NCI-H82 treated with DMSO at 0.1 percent for 48 hours (cell line): ENCODE measurements at regions not wholly inside any gene's neighbourhood (a gene's known extent, or its start where the extent isn't known, plus 50 kb on each side); places are given as distances from the start of the nearest gene placed in this dataset.
"Not testable (repeated sequence)": the region's sequence is repeated elsewhere in the genome, so short reads cannot be mapped to it uniquely, and the experiment has no call there.

Experiments
- DNase-seq: peaks from one replicate; lab custom pipeline; 2025; ENCODE audit not compliant: unreplicated experiment; lab: John Stamatoyannopoulos, UW

DNA sequence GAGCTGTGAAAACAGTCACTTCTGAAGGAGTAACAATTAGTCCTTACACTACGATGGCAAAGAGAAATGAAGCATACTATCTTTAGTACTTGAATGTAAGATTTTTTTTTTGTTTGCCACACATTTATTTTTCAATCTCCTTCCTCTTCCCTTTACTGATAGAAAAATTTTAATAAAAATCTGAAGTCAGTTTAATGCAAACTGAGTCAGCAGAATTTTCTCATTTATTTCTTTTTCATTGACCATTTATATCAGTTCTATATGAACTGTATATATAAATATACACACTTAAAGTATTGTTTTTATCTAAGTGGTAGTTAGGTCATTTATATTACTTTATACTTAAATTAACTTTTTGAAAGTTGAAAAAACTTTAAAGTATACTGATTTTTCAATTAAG lies 1009.1 kb upstream of the SPRY2 start:
- DNase-seq = no peak

DNA sequence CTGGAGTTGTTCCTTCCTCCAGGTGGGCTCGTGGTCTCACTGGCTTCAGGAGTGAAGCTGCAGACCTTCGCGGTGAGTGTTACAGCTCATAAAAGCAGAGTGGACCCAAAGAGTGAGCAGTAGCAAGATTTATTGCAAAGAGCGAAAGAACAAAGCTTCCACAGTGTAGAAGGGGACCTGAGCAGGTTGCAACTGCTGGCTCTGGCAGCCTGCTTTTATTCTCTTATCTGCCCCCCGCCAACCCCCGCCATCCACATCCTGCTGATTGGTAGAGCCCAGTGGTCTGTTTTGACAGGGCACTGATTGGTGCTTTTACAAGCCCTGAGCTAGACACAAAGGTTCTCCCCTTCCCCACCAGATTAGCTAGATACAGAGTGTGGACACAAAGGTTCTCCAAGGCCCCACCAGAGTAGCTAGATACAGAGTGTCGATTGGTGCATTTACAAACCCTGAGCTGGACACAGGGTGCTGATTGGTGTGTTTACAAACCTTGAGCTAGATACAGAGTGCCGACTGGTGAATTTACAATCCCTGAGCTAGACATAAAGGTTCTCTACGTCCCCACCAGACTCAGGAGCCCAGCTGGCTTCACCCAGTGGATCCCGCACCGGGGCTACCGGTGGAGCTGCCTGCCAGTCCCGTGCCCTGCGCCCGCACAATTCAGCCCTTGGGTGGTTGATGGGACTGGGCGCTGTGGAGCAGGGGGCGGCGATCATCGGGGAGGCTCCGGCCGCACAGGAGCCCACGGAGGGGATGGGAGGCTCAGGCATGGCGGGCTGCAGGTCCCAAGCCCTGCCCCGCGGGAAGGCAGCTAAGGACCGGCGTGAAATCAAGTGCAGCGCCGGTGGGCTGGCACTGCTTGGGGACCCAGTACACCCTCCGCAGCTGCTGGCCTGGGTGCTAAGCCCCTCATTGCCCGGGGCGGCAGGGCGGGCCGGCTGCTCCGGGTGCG lies 999.5 kb upstream of the SPRY2 start:
- not testable (repeated sequence) for DNase-seq

DNA sequence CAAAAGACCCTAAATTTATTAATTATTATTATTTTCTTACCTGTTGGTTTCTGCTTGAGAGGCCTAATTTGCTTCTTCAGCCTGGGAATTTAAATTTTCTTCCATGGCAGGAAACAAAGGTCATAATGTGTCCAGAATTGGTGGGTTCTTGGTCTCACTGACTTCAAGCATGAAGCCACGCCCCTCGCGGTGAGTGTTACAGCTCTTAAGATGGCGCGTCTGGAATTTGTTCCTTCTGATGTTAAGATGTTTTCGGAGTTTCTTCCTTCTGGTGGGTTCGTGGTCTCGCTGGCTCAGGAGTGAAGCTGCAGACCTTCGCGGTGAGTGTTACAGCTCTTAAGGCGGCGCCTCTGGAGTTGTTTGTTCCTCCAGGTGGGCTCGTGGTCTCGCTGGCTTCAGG lies 998.7 kb upstream of the SPRY2 start:
- DNase-seq = not testable (repeated sequence)

DNA sequence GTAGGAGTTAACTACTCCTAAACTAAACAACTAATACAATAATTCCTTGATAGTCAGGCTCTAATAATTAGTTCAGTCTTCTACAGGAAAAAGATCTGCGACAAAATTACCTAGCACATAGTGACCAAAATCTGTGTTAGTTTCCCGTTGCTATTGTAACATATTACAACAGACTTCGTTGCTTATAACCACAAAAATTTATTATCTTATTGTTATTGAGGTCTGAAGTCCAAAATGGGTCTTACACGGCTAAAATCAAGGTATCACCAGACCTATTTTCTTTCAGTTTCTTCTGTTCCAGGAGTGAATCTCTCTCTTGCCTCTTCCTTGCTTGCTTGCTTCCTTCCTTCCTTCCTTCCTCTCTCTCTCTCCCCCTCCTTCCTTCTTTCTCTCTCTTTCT lies 993.6 kb upstream of the SPRY2 start:
- DNase-seq = no peak

DNA sequence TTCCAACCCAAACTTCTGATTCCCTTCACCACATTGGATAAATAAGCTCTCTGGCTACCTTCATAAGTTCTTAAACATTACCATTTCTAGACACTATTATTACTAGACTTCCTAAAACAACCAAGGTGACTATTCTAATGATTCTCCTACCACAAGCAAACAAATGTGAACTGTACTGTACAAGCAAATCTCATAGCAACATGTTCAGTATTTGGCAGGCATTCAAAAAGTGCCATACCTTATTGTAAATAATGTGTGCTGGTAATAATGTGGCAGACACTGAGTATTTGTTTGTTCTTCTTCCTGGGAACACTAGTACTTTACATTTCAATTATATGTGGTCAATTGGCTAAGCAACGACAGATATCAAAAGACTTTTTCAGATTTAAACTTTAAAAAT lies 986.0 kb upstream of the SPRY2 start:
- no peak for DNase-seq

DNA sequence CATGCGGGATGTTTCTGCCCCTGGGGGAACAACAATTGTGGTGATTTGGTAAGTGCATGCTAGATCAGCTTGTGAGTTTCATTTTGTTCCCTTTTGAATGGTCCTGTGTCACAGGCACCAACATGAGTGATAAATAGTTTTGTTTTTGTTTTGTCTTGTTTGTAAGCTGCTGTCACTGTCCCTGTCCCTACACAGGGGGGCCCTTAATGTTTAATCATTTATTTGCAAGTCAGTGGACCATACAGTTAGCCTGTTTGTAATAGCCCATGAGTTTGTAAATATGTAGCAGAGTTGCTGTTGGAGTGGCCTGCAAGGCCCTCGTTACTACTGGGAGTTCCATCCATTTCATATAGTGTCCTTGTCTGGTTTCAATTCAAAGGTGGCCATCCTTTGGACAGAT lies 979.6 kb upstream of the SPRY2 start:
- DNase-seq = no peak

DNA sequence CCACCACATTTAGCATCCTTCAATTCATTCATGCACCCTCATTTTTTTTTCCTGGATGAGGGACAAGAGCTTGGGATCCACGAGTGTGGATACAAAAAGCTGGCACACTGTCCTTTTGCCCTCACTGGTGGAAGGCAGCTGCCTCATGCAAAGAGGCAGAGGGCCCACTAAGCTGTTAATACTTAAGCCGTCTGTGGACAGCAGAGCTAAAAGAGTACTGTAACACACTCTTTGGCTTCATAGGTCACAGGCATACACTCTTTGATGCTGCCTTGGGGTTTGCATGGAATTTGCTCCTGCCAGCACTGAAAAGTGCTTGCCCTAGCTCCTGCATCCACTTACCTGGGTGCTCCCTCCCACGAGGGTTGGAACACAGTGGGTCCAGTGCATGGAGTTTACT lies 978.4 kb upstream of the SPRY2 start:
- DNase-seq = no peak

DNA sequence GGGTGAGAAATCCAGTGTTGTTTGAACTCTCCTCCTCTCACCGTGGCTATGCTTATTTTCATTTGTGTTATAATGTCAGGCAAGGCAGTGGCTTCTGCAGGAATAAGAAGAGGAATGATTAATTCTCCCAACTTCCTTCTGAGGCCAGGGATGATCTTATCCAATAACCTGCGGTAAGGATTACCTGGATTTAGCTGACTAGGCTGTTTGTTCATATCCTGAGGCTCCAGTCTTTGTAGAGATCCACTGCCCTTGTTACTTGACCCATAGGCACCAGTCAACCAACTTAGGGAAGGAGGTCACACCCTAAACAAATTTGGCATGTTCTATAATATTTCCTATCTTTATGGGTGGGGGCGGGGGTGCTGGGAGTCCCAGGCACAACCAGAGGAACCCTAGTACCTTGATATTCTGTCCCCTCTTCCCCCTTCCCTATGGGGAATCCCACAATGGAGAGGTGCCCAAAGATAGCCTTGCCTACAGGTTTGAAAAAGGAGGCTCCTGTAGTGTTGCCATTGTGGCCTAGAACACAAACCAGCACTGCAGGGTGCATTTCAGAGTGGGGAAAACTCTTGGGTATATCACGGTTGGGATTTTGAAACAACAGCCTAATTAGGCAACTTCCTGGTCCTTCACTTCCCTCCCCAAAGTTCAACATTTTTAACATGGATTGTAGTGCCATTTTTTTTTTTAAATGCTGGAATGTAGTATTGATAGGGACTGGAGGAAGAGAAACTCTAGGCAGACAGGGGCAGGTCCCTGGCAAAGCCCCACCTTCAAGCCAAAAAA lies 977.5 kb upstream of the SPRY2 start:
- DNase-seq = no peak

DNA sequence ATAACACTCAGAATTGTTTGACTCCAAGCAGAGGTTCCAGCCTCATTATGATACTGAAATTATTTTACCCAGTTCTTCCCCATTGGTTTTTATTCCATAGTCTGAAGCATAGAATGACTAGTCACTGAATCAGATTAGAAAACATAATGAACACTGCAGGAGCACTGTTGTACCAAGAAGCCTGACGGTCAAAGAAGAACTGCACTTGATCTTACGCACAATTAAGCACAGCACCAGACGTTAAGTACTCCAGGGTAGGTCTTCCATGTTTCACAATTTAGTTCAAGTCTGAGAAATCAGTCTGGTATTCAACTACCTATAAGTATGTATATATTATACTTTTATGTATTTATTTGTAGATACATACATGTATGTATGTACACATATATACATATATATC lies 973.5 kb upstream of the SPRY2 start:
- no peak for DNase-seq

DNA sequence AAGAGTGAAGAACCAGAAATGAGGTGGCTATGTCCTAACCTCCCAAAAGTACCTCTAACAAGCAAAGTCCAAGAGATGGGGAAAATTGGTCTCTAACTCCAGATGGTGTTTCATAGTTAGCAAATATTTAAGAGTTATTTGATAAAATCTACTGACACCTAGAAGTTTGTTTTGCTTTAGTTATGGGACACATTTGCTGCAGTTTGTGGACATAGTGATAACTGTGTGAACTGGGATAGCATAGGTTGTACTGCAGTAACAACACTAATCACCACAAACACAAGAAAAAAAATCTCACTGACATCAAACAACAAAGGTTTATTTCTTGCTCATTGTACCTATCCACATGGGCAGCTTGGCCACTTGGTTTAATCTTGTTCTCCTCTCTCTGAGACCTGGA lies 965.0 kb upstream of the SPRY2 start:
- no peak for DNase-seq

DNA sequence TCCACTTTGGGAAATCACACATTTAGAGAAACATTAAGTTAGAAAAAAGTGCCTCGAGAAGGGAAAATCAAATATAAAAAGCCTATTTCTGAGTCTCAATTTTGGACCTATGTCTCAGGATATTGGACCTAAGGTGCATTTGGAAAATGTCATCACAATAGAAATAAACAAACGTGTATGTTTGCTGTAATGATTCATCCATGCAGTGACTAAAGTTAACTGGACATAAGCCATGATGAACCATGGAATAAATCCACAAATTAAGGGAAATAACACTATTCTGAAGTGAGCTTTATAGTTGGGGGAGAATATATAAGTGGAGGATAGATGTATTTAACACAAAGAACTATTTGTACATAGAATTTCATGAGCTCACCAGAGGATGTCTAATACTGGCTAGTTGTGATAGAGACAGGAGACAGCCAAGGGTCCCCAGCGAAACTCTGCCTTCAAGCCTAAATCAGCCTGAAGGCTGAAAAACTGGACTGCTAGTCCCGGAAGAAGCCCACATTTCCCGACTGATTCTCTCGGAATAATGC lies 963.3 kb upstream of the SPRY2 start:
- no peak for DNase-seq

DNA sequence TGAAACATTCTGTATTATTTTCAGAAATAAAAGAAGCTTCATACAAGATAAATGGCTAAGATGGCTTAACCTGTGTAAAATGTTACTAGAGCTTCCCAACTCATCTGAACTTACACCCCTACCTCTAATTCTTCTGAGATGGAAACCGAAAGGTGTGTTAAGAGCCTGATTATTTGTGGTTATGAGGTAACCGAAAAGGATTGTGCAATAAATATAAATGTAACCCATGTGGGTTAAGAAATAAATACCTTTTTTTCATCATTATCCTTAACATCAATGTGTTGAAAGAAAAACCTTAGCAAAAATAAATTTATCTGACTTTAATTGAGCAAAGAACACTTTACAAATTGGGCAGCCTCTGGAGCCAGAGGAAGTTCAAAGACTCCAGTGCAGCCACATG lies 961.8 kb upstream of the SPRY2 start:
- no peak for DNase-seq

DNA sequence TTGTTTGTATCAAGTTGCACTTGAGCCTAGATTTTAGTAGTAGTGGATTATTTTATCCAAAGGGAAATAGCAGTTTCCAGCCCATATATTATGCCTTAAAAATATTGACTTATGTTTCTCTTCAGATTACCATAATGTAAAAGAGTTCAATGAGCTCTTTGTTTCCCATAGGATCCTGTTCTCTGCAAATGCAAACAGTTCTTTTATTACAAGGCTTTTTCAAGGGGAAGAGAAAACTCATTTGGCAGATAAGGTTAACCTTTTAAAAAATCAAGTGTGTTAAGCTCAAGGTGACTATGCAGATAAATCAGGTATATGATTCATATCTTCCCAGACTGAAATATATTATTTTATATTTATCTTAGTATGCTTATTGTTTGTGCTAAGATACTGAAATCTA lies 961.2 kb upstream of the SPRY2 start:
- DNase-seq = no peak

DNA sequence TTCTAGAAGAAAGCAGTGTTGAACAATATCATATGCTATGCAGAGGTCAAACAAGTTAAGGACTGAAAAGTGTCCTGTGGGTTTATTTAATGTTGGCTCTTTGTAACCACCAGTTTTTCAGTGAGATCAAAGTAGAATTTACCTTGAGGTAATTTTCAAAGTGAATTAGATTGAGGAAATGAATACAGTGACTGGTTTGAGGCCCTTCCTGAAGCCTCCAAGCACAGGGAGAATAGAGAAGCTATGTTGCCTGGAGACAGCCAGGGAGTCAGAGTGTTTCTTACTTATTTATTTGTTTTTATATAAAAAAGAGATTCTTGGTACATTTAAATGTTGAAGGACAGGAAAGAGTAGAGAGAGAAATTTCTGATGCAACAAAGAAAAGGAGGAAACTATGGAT lies 954.3 kb upstream of the SPRY2 start:
- no peak for DNase-seq

DNA sequence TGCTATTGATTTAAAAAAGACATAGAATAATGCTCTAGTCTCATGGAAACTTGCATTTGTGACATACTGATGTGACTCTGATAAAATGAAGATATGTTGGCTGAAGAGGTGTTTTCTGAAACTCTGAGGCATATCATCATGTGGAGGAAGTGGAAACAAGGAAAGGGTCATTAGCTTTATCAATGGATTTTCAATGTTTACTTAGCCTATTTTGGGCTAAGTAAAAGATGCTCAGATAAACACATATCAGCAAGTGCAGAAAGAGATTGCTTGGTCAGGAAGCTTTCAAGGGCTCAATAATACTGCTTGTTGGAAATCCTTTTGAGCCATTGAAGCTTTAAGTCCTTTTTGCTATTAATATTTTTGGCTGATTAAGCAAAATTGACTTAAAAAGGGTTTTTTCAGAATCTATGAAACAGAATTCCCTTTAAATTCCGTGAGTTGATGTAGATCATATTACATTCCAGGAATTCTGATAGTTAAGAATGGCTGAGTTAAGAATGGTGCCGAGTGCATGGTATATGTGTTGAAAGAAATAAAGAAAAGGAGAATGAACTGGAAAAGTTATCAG lies 952.8 kb upstream of the SPRY2 start:
- DNase-seq = no peak

DNA sequence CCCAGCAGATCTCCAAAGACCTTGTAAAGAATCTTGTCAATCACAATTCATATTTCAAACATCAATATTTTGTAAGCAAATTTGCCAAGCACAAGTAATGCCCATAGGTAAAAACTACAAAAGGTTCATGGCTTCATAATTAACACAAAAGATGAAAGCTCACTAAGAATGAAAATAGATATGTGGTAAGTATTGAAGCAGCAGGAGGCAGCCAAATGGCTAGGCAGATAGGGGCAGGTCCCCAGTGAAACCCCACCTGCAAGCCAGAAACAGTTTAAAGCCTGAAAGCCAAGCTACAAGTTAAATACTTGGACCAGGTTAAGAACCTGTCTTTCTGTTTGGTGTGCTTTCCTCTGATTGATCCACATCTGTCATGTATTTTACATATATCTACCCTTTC lies 942.6 kb upstream of the SPRY2 start:
- DNase-seq = no peak

DNA sequence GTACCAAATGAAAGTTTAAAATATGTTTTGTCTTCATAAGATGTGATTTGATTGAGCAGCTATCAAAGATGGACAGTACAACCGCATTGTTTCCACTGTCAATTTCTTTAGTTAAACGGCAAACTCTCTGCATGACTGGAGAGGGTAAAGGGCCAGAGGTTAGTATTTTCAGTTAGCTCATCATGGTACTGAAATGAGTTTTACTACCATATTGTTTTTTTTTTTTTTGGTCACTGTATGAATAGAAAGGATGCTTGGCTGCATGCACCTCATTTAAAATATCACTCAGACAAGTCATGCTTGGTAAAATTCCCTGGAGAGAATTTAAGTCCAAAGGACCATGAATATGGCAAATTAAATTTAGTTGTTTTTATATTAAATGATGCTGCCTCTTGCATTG lies 942.1 kb upstream of the SPRY2 start:
- no peak for DNase-seq

DNA sequence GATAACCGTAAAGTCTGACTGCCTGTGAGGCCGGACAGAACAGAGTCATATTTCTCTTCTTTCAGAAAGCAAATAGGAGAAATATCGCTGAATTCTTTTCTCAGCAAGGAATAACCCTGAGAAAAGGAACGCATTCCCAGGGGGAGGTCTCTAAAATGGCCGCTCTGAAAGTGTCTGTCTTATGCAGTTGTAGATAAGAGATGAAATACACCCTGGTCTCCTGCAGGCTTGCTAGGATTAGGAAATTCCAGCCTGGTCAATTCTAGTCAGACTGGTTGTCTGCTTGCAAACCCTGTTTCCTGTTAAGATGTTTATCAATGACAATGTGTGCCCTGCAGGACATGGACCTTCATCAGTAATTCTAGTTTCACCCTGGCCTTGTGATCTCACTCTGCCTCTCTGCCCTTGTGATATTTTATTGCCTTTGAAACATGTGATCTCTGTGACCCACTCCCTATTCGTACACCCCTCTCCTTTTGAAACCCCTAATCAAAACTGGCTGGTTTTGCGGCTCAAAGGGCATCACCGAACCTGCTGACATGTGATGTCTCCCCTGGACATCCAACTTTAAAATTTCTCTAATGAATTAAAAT lies 934.8 kb upstream of the SPRY2 start:
- no peak for DNase-seq

DNA sequence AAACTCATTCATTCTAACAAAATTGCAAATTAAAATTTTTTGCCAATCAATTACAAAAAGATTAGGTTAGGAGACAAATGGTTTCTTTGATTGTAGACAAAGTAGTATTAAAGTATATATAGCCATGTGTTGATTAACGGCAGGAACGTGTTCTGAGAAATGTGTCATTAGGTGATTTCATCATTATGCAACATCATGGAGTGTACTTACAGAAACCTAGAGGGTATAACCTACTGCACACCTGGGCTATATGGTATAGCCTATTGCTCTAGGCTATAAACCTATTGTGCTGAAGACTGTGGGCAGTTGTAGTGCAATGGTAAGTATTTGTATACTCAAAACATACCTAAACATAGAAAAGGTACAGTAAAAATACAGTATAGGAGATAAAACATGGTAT lies 906.8 kb upstream of the SPRY2 start:
- no peak for DNase-seq

DNA sequence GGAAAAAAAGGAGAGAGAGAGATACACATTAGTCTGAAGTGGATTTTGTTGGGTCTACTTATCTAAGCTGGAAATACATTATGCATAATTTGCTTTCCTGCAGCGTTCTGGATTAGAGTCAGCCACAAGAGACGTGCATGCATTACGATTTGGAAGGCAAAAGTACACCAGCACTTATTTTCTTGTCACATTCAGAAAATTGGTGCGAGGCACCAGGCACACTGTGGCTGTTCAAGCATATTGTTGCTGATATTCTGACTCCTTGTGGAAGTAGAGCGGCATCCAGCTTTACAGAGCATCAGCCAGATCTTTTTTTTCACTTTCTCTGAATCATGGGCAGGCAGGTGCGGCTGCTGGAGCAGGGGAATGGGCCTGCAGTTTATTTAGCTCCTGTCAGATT lies 905.6 kb upstream of the SPRY2 start:
- no peak for DNase-seq

DNA sequence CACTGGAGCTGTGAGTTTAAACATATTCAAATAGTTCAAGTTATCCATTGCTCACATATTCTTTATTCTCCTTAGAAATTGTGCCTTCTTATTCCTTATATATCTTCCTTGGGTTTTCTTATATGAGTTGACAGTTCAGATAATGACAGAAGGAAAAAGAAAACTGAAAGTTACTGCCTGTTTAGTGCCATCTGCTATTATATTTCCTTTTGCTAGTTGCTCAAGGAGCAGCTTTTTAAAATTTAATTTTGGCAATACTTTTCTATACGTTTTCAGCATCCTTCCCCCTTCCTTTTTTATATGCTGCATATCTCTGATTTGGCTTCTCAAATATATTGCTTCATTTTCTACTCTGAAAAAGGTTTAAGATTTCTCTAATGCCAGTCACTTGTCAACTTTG lies 903.1 kb upstream of the SPRY2 start:
- no peak for DNase-seq
